IMR-90 (cell line): ENCODE measurements at regions not wholly inside any gene's neighbourhood (a gene's known extent, or its start where the extent isn't known, plus 50 kb on each side); places are given as distances from the start of the nearest gene placed in this dataset.

ENCODE experiments used
- ATAC-seq: fragments of 200-7000 bp; cut with Tn5 transposase; 2 replicates; pipeline ENCODE4 v1.9.1; 2020; ENCODE audit warnings: low read depth, mild to moderate bottlenecking, moderate library complexity
- BruUV-seq: library from RNA; stranded (reverse); fragments of 400-500 nt; replicated peaks from 2 replicates; lab custom pipeline; 2021; lab: Mats Ljungman, UMichigan
- CTCF ChIA-PET: fragments of 300-600 bp; formaldehyde crosslinking; extraction: SDS; loops from one replicate; lab custom pipeline; 2021; ENCODE audit warnings: antibody characterized with exemption; lab: Yijun Ruan, JAX
- POLR2A ChIA-PET: fragments of 300-600 bp; sonication (Branson Sonifier 250); formaldehyde crosslinking; loops from one replicate; lab custom pipeline; 2022; ENCODE audit warnings: antibody characterized with exemption; ENCODE audit not compliant: unreplicated experiment; lab: Charles Lee
- DNase-seq: peaks from one replicate; pipeline ENCODE4 v3.0.0; 2013
- H2AFZ ChIP-seq: replicated peaks from 2 replicates; pipeline ENCODE3; 2013; ENCODE audit warnings: low read length, mild to moderate bottlenecking; ENCODE audit not compliant: poor library complexity
- H2AK5ac ChIP-seq: 2 replicates; pipeline ENCODE4 v1.6.1; 2013; ENCODE audit warnings: low read depth, low read length, inconsistent platforms
- H2AK9ac ChIP-seq: replicated peaks from 2 replicates; pipeline ENCODE3; 2013; ENCODE audit warnings: mild to moderate bottlenecking, low read depth, low read length, moderate library complexity; ENCODE audit not compliant: poor library complexity
- H2BK120ac ChIP-seq: 2 replicates; pipeline ENCODE4 v1.6.1; 2013; ENCODE audit warnings: low read depth, low read length, inconsistent platforms
- H2BK15ac ChIP-seq: 3 replicates; pipeline ENCODE4 v1.6.1; 2013; ENCODE audit warnings: low read depth, low read length, inconsistent platforms
- H2BK20ac ChIP-seq: 2 replicates; pipeline ENCODE4 v1.6.1; 2013; ENCODE audit warnings: low read depth, mild to moderate bottlenecking, inconsistent platforms, low read length, moderate library complexity
- H2BK5ac ChIP-seq: 2 replicates; pipeline ENCODE4 v1.6.1; 2013; ENCODE audit warnings: mild to moderate bottlenecking, low read depth, low read length, inconsistent platforms; ENCODE audit not compliant: poor library complexity, severe bottlenecking
- H3K14ac ChIP-seq: replicated peaks from 2 replicates; pipeline ENCODE4 v1.6.1; 2013; ENCODE audit warnings: low read depth, low read length, inconsistent platforms
- H3K18ac ChIP-seq: 2 replicates; pipeline ENCODE4 v1.6.1; 2013; ENCODE audit warnings: low read depth, low read length, control low read depth
- H3K23ac ChIP-seq: 2 replicates; pipeline ENCODE4 v1.6.1; 2013; ENCODE audit warnings: low read depth, low read length, inconsistent platforms
- H3K27ac ChIP-seq: 2 replicates; pipeline ENCODE4 v1.5.1; 2013; ENCODE audit warnings: mild to moderate bottlenecking, control low read depth, low read length; ENCODE audit not compliant: insufficient read depth
- H3K27me3 ChIP-seq: 2 replicates; pipeline ENCODE4 v1.6.1; 2013; ENCODE audit warnings: low read length; ENCODE audit not compliant: control insufficient read depth, insufficient read depth
- H3K36me3 ChIP-seq: 2 replicates; pipeline ENCODE4 v1.6.1; 2013; ENCODE audit warnings: low read length, mixed read lengths; ENCODE audit not compliant: control insufficient read depth, insufficient read depth
- H3K4ac ChIP-seq: 2 replicates; pipeline ENCODE4 v1.6.1; 2013; ENCODE audit warnings: low read depth, low read length, inconsistent platforms
- H3K4me1 ChIP-seq: 2 replicates; pipeline ENCODE4 v1.6.1; 2013; ENCODE audit warnings: low read length, mixed read lengths; ENCODE audit not compliant: control insufficient read depth, insufficient read depth
- H3K4me2 ChIP-seq: 2 replicates; pipeline ENCODE4 v1.6.1; 2013; ENCODE audit warnings: low read depth, mild to moderate bottlenecking, control low read depth, low read length, moderate library complexity
- H3K4me3 ChIP-seq: 2 replicates; pipeline ENCODE4 v1.5.1; 2013; ENCODE audit warnings: low read depth, mild to moderate bottlenecking, control low read depth, low read length, moderate library complexity; ENCODE audit not compliant: insufficient read depth
- H3K56ac ChIP-seq: 2 replicates; pipeline ENCODE4 v1.6.1; 2013; ENCODE audit warnings: low read length, inconsistent platforms; ENCODE audit not compliant: insufficient read depth; ENCODE audit errors: extremely low read depth
- H3K79me1 ChIP-seq, 2 experiments: 2 replicates each; pipeline ENCODE4 v1.6.1; 2013; ENCODE audit warnings: low read length in 2 of 2, inconsistent platforms in 1 of 2, low read depth in 1 of 2
- H3K9ac ChIP-seq: 2 replicates; pipeline ENCODE4 v1.6.1; 2013; ENCODE audit warnings: low read depth, low read length, control low read depth
- H3K9me1 ChIP-seq: 2 replicates; pipeline ENCODE4 v1.6.1; 2013; ENCODE audit warnings: low read length, inconsistent platforms; ENCODE audit not compliant: insufficient read depth
- H3K9me3 ChIP-seq: 2 replicates; pipeline ENCODE4 v1.6.1; 2013; ENCODE audit warnings: low read length; ENCODE audit not compliant: control insufficient read depth, insufficient read depth
- H4K20me1 ChIP-seq: 2 replicates; pipeline ENCODE4 v1.6.1; 2013; ENCODE audit warnings: low read length, inconsistent platforms; ENCODE audit not compliant: insufficient read depth
- H4K5ac ChIP-seq: 2 replicates; pipeline ENCODE4 v1.6.1; 2013; ENCODE audit warnings: mild to moderate bottlenecking, low read depth, low read length, control low read depth
- H4K8ac ChIP-seq, 2 experiments: 2 replicates each; pipeline ENCODE4 v1.6.1; 2013; ENCODE audit warnings: low read depth in 2 of 2, low read length in 2 of 2, control low read depth in 1 of 2, inconsistent platforms in 1 of 2
- H4K91ac ChIP-seq: 2 replicates; pipeline ENCODE4 v1.6.1; 2013; ENCODE audit warnings: low read depth, low read length, inconsistent platforms; ENCODE audit not compliant: insufficient read depth
- BHLHE40 ChIP-seq: fragments of 150-350 bp; IDR thresholded peaks from 2 replicates; pipeline ENCODE4 v1.6.1; 2016; ENCODE audit warnings: mild to moderate bottlenecking, low read depth, low read length
- CEBPB ChIP-seq: IDR thresholded peaks from 2 replicates; pipeline ENCODE4 v1.6.1; 2012; ENCODE audit warnings: low read depth, low read length, improper control_type of control experiment
- CHD1 ChIP-seq: IDR thresholded peaks from 2 replicates; pipeline ENCODE4 v1.6.1; 2012; ENCODE audit warnings: low read depth, low read length, improper control_type of control experiment
- FOS ChIP-seq: fragments of 150-350 bp; IDR thresholded peaks from 2 replicates; pipeline ENCODE4 v1.6.1; 2016; ENCODE audit warnings: low read depth, low read length
- MAFK ChIP-seq: IDR thresholded peaks from 2 replicates; pipeline ENCODE4 v1.6.1; 2012; ENCODE audit warnings: low read depth, low read length, improper control_type of control experiment
- MAZ ChIP-seq: IDR thresholded peaks from 2 replicates; pipeline ENCODE4 v1.6.1; 2012; ENCODE audit warnings: low read depth, mild to moderate bottlenecking, low read length, improper control_type of control experiment, moderate library complexity, borderline replicate concordance
- MXI1 ChIP-seq: IDR thresholded peaks from 2 replicates; pipeline ENCODE4 v1.6.1; 2012; ENCODE audit warnings: low read depth, mild to moderate bottlenecking, low read length, moderate library complexity, borderline replicate concordance
- NFE2L2 ChIP-seq: fragments of 150-350 bp; IDR thresholded peaks from 2 replicates; pipeline ENCODE4 v1.6.1; 2016; ENCODE audit warnings: low read depth, mild to moderate bottlenecking, low read length
- POLR2A ChIP-seq: IDR thresholded peaks from 2 replicates; pipeline ENCODE4 v1.6.1; 2012; ENCODE audit warnings: mild to moderate bottlenecking, low read depth, low read length
- RAD21 ChIP-seq: IDR thresholded peaks from 2 replicates; pipeline ENCODE4 v1.6.1; 2012; ENCODE audit warnings: low read length, improper control_type of control experiment
- RCOR1 ChIP-seq: IDR thresholded peaks from 2 replicates; pipeline ENCODE4 v1.6.1; 2012; ENCODE audit warnings: mild to moderate bottlenecking, low read length, improper control_type of control experiment; ENCODE audit not compliant: insufficient replicate concordance
- RFX5 ChIP-seq: IDR thresholded peaks from 2 replicates; pipeline ENCODE4 v1.8.0; 2012; ENCODE audit warnings: low read depth, mild to moderate bottlenecking, low read length, moderate library complexity
- SMC3 ChIP-seq: fragments of 150-350 bp; IDR thresholded peaks from 2 replicates; pipeline ENCODE4 v1.6.1; 2016; ENCODE audit warnings: low read depth, mild to moderate bottlenecking, antibody characterized with exemption, low read length, moderate library complexity
- USF2 ChIP-seq: fragments of 150-350 bp; IDR thresholded peaks from 2 replicates; pipeline ENCODE4 v1.6.1; 2017; ENCODE audit warnings: mild to moderate bottlenecking, antibody characterized with exemption, low read length, low read depth
- dilution Hi-C: fragments of 300-500 bp; cut with HindIII; formaldehyde crosslinking; loops from one replicate; pipeline ENCODE4 v1.14.3; 2018; ENCODE audit warnings: low sequenced_read_pairs; ENCODE audit not compliant: unreplicated experiment
- in situ Hi-C: fragments of 300-500 bp; cut with MboI; formaldehyde crosslinking; loops from 3 replicates; pipeline ENCODE4 v1.14.3; 2019; ENCODE audit warnings: low sequenced_read_pairs, inconsistent platforms, mixed read lengths
- intact Hi-C: fragments of 100-400 bp; cut with micrococcal nuclease; formaldehyde crosslinking; loops from 2 replicates; pipeline ENCODE4 v1.10.0; 2022
- TF ChIP-seq, protein P1 (sequence below): conservative IDR thresholded peaks from 2 replicates; pipeline ENCODE4 v1.5.1; 2012; ENCODE audit warnings: mild to moderate bottlenecking, low read depth, low read length, improper control_type of control experiment
- TF ChIP-seq, protein P2 (sequence below): fragments of 150-350 bp; IDR thresholded peaks from 2 replicates; pipeline ENCODE4 v1.6.1; 2016; ENCODE audit warnings: low read depth, mild to moderate bottlenecking, low read length, moderate library complexity, borderline replicate concordance

- Histone ChIP-seq H4K20me1 (no peaks in the 10 kb centered on the region), H2AK5ac (no peak overlapping the region), H3K18ac (no peak overlapping the region), H3K36me3 (no peaks in the 10 kb centered on the region), H3K9me1 (no peaks in the 10 kb centered on the region), H3K4me2 (no peak overlapping the region), H2BK5ac (no peak overlapping the region), H3K4me1 (no peaks in the 10 kb centered on the region), H2AK9ac (no peak overlapping the region), H2AFZ (no peak overlapping the region), H3K9me3 (peaks cover 19% of the 10 kb centered on the region; the same call in 1 of the 2 replicates), H3K9ac (no peak overlapping the region), H3K4me3 (no peak overlapping the region), H2BK20ac (no peak overlapping the region), H2BK120ac (no peak overlapping the region), H3K79me1 (no peaks in the 10 kb centered on the region), H3K27ac (no peak overlapping the region), H4K8ac (no peak overlapping the region), H2BK15ac (no peak overlapping the region), H3K23ac (no peak overlapping the region), H4K5ac (no peak overlapping the region), H4K91ac (no peak overlapping the region), H3K4ac (no peak overlapping the region), H3K56ac (no peak overlapping the region), H3K27me3 (no peaks in the 10 kb centered on the region), H3K14ac (no peak overlapping the region)
- DNase-seq (no peak), ATAC-seq (no peak)
- dilution Hi-C loops = no loop called here
- CTCF ChIA-PET = no interaction called here
- POLR2A ChIA-PET = no interaction called here
- no peak for TF ChIP-seq RFX5
- TF ChIP-seq BHLHE40 = no peak
- TF ChIP-seq, protein P1, sequence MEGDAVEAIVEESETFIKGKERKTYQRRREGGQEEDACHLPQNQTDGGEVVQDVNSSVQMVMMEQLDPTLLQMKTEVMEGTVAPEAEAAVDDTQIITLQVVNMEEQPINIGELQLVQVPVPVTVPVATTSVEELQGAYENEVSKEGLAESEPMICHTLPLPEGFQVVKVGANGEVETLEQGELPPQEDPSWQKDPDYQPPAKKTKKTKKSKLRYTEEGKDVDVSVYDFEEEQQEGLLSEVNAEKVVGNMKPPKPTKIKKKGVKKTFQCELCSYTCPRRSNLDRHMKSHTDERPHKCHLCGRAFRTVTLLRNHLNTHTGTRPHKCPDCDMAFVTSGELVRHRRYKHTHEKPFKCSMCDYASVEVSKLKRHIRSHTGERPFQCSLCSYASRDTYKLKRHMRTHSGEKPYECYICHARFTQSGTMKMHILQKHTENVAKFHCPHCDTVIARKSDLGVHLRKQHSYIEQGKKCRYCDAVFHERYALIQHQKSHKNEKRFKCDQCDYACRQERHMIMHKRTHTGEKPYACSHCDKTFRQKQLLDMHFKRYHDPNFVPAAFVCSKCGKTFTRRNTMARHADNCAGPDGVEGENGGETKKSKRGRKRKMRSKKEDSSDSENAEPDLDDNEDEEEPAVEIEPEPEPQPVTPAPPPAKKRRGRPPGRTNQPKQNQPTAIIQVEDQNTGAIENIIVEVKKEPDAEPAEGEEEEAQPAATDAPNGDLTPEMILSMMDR = no peak
- no peak for TF ChIP-seq CEBPB
- TF ChIP-seq POLR2A = no peak
- no peak for TF ChIP-seq NFE2L2
- TF ChIP-seq MAZ = no peak
- TF ChIP-seq RCOR1 = no peak
- TF ChIP-seq MXI1 = no peak
- no peak for TF ChIP-seq CHD1
- no peak for TF ChIP-seq MAFK
- no peak for TF ChIP-seq RAD21
- TF ChIP-seq, protein P2, sequence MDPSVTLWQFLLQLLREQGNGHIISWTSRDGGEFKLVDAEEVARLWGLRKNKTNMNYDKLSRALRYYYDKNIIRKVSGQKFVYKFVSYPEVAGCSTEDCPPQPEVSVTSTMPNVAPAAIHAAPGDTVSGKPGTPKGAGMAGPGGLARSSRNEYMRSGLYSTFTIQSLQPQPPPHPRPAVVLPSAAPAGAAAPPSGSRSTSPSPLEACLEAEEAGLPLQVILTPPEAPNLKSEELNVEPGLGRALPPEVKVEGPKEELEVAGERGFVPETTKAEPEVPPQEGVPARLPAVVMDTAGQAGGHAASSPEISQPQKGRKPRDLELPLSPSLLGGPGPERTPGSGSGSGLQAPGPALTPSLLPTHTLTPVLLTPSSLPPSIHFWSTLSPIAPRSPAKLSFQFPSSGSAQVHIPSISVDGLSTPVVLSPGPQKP = no peak
- TF ChIP-seq SMC3 = no peak
- no peak for TF ChIP-seq USF2
- no peak for TF ChIP-seq FOS
- BruUV-seq = no TSS peak
- in situ Hi-C loops = no loop called here
- intact Hi-C loops = no loop called here
Measured at GRCh38 chr12:33061844-33062243, 165.3 kb upstream of the PKP2 start.
